GM23338 (cell line): ENCODE measurements at regions not wholly inside any gene's neighbourhood (a gene's known extent, or its start where the extent isn't known, plus 50 kb on each side); places are given as distances from the start of the nearest gene placed in this dataset.

ENCODE experiments used
- CREB1 ChIP-seq: fragments of 250-450 bp; sonication (Bioruptor Pico); IDR thresholded peaks from 2 replicates; pipeline ENCODE4 v1.5.0; 2020; ENCODE audit warnings: low read depth, mild to moderate bottlenecking, moderate library complexity
- CTCF ChIP-seq, 2 experiments: fragments of 200-600 bp in 1 of 2; sonication (generic) in 1 of 2; conservative IDR thresholded peaks; 2 replicates each; pipeline versions ENCODE4 v1.5.1 to v1.6.1; 2016 to 2017; ENCODE audit warnings: antibody characterized with exemption in 2 of 2, low read depth in 2 of 2, mild to moderate bottlenecking in 2 of 2, moderate library complexity in 1 of 2
- EZH2 ChIP-seq: fragments of 200-600 bp; sonication (generic); IDR thresholded peaks from one replicate; pipeline ENCODE4 v1.8.0; 2017; ENCODE audit warnings: antibody characterized with exemption, mild to moderate bottlenecking, low read depth; ENCODE audit not compliant: unreplicated experiment
- EZH2phosphoT487 ChIP-seq: fragments of 200-600 bp; sonication (generic); IDR thresholded peaks from one replicate; pipeline ENCODE4 v1.8.1; 2018; ENCODE audit warnings: antibody characterized with exemption; ENCODE audit not compliant: unreplicated experiment
- JUNB ChIP-seq: IDR thresholded peaks from one replicate; pipeline ENCODE4 v1.6.1; 2016; ENCODE audit warnings: antibody characterized with exemption; ENCODE audit not compliant: unreplicated experiment
- NANOG ChIP-seq: IDR thresholded peaks from 2 replicates; pipeline ENCODE4 v1.6.1; 2016; ENCODE audit warnings: antibody characterized with exemption, borderline replicate concordance
- POLR2AphosphoS5 ChIP-seq: IDR thresholded peaks from 2 replicates; pipeline ENCODE4 v1.6.1; 2016; ENCODE audit warnings: antibody characterized with exemption, low read depth
- REST ChIP-seq: IDR thresholded peaks from one replicate; pipeline ENCODE4 v1.6.1; 2018; ENCODE audit warnings: antibody characterized with exemption; ENCODE audit not compliant: unreplicated experiment
- STAT1 ChIP-seq: IDR thresholded peaks from one replicate; pipeline ENCODE4 v1.6.1; 2016; ENCODE audit warnings: antibody characterized with exemption; ENCODE audit not compliant: unreplicated experiment

- TF ChIP-seq EZH2phosphoT487 = no peak
- no peak for TF ChIP-seq CTCF (conservative IDR thresholded peaks at IDR 0.05; ENCODE audit: low read depth in 2 of 2)
- no peak for TF ChIP-seq POLR2AphosphoS5
- TF ChIP-seq REST = no peak
- TF ChIP-seq EZH2 = no peak
- no peak for TF ChIP-seq JUNB
- no peak for TF ChIP-seq CREB1 (CRISPR knock-in tag)
- no peak for TF ChIP-seq STAT1
- no peak for TF ChIP-seq NANOG
These were observed 377.8 kb downstream of the PCDH7 start for GRCh38 chr4:31097999-31098398.
